Breast epithelium (tissue), 4 donors: ENCODE measurements at regions not wholly inside any gene's neighbourhood (a gene's known extent, or its start where the extent isn't known, plus 50 kb on each side); places are given as distances from the start of the nearest gene placed in this dataset.

Source experiments
- DNase-seq, 2 donors: peaks; one replicate each; pipeline ENCODE4 v3.0.0-alpha.2; 2019; ENCODE audit warnings: low spot score in 2 of 2
- H3K27ac ChIP-seq, 2 donors: fragments of 200-600 bp; sonication (generic) in 1 of 2; one replicate each; pipeline ENCODE4 v1.5.1; 2016 to 2019; ENCODE audit warnings: mild to moderate bottlenecking in 1 of 2
- H3K27me3 ChIP-seq, 2 donors: fragments of 200-600 bp; sonication (generic) in 1 of 2; one replicate each; pipeline versions ENCODE4 v1.5.1 to v1.6.0; 2017 to 2019; ENCODE audit warnings: control low read depth in 1 of 2, mild to moderate bottlenecking in 1 of 2
- H3K36me3 ChIP-seq: fragments of 200-600 bp; one replicate; pipeline ENCODE4 v1.5.1; 2019
- H3K4me1 ChIP-seq, 2 donors: fragments of 200-600 bp; sonication (generic); one replicate each; pipeline ENCODE4 v1.5.1; 2016 to 2019; ENCODE audit warnings: control low read depth in 1 of 2
- H3K4me3 ChIP-seq, 3 donors: fragments of 200-600 bp; sonication (generic); 1 replicate in 2 of 3; 2 replicates in 1 of 3; pipeline ENCODE4 v1.5.1; 2016 to 2019; ENCODE audit warnings: mild to moderate bottlenecking in 3 of 3, moderate library complexity in 2 of 3
- H3K9me3 ChIP-seq, 2 donors: fragments of 200-600 bp; sonication (generic) in 1 of 2; one replicate each; pipeline ENCODE4 v1.5.1; 2016 to 2019; ENCODE audit warnings: control low read depth in 1 of 2
- CTCF ChIP-seq, 3 donors: fragments of 450-650 bp; IDR thresholded peaks; one replicate each; pipeline ENCODE4 v1.5.1; 2016 to 2017; ENCODE audit warnings: antibody characterized with exemption in 3 of 3, mild to moderate bottlenecking in 3 of 3, moderate library complexity in 3 of 3
- POLR2A ChIP-seq: fragments of 450-650 bp; IDR thresholded peaks from one replicate; pipeline ENCODE4 v1.6.1; 2016; ENCODE audit warnings: antibody characterized with exemption, mild to moderate bottlenecking, moderate library complexity
- POLR2AphosphoS5 ChIP-seq, 3 donors: sonication (generic); formaldehyde crosslinking; IDR thresholded peaks; one replicate each; pipeline ENCODE4 v1.6.1; 2017; ENCODE audit warnings: antibody characterized with exemption in 3 of 3
- intact Hi-C: fragments of 100-400 bp; cut with DNase I; formaldehyde crosslinking; loops from one replicate; pipeline ENCODE4 v1.15.1; 2023; ENCODE audit warnings: low total_unique reads

- no peaks in the 10 kb centered on the region for H3K36me3 ChIP-seq
- H3K4me1 ChIP-seq, result no peaks in the 10 kb centered on the region
- no peaks in the 10 kb centered on the region for H3K9me3 ChIP-seq
- no peak for DNase-seq
- TF ChIP-seq CTCF (IDR thresholded peaks at IDR 0.05) (no peak), POLR2AphosphoS5 (IDR thresholded peaks at IDR 0.05) (no peak), POLR2A (no peak)
- no peak overlapping the region for H3K27ac ChIP-seq
- intact Hi-C loops, result no loop called here
- no peaks in the 10 kb centered on the region for H3K27me3 ChIP-seq
- no peak overlapping the region for H3K4me3 ChIP-seq
These were observed 226.6 kb upstream of the EDNRB start for GRCh38 chr13:78145276-78145675.

- H3K36me3 ChIP-seq, result no peaks in the 10 kb centered on the region
- no peak overlapping the region for H3K4me3 ChIP-seq
- H3K27me3 ChIP-seq, result no peaks in the 10 kb centered on the region
- intact Hi-C loops, result no loop called here
- DNase-seq, result no peak
- no peaks in the 10 kb centered on the region for H3K9me3 ChIP-seq
- no peak for TF ChIP-seq POLR2AphosphoS5 (IDR thresholded peaks at IDR 0.05)
- H3K27ac ChIP-seq, result no peak overlapping the region
- H3K4me1 ChIP-seq, result no peaks in the 10 kb centered on the region
These were observed 221.1 kb upstream of the EDNRB start for GRCh38 chr13:78139765-78140164.

GRCh38 chr13:78138756-78139155 lies 220.1 kb upstream of the EDNRB start:
- Histone ChIP-seq H3K4me3 (no peak overlapping the region), H3K27ac (no peak overlapping the region), H3K4me1 (no peaks in the 10 kb centered on the region), H3K27me3 (no peaks in the 10 kb centered on the region), H3K9me3 (no peaks in the 10 kb centered on the region), H3K36me3 (no peaks in the 10 kb centered on the region)
- intact Hi-C loops, result no loop called here
- no peak for DNase-seq
- TF ChIP-seq CTCF (IDR thresholded peaks at IDR 0.05), result no peak
- TF ChIP-seq POLR2AphosphoS5 (IDR thresholded peaks at IDR 0.05), result no peak
- no peak for TF ChIP-seq POLR2A

GRCh38 chr13:78137404-78138142 lies 218.9 kb upstream of the EDNRB start:
- no peak overlapping the region for H3K4me3 ChIP-seq
- TF ChIP-seq POLR2AphosphoS5 (IDR thresholded peaks at IDR 0.05), result no peak
- TF ChIP-seq CTCF (IDR thresholded peaks at IDR 0.05), result peak in 2 of 3 donors; percentile 34 to 51
- no peak for TF ChIP-seq POLR2A
- H3K27me3 ChIP-seq, result no peaks in the 10 kb centered on the region
- H3K27ac ChIP-seq, result no peak overlapping the region
- intact Hi-C loops, result no loop called here
- H3K9me3 ChIP-seq, result no peaks in the 10 kb centered on the region
- DNase-seq, result no peak
- H3K4me1 ChIP-seq, result no peaks in the 10 kb centered on the region
- H3K36me3 ChIP-seq, result no peaks in the 10 kb centered on the region

GRCh38 chr13:78136966-78137365 lies 218.3 kb upstream of the EDNRB start:
- H3K4me1 ChIP-seq, result no peaks in the 10 kb centered on the region
- H3K4me3 ChIP-seq, result no peak overlapping the region
- intact Hi-C loops, result no loop called here
- no peaks in the 10 kb centered on the region for H3K36me3 ChIP-seq
- no peaks in the 10 kb centered on the region for H3K9me3 ChIP-seq
- no peak for DNase-seq
- no peak overlapping the region for H3K27ac ChIP-seq
- no peak for TF ChIP-seq POLR2A
- TF ChIP-seq POLR2AphosphoS5 (IDR thresholded peaks at IDR 0.05), result no peak
- TF ChIP-seq CTCF (IDR thresholded peaks at IDR 0.05), result no peak
- no peaks in the 10 kb centered on the region for H3K27me3 ChIP-seq
